Upper lobe of left lung (tissue), 6 donors: ENCODE measurements at regions not wholly inside any gene's neighbourhood (a gene's known extent, or its start where the extent isn't known, plus 50 kb on each side); places are given as distances from the start of the nearest gene placed in this dataset.

Experiments
- ATAC-seq, 2 donors: fragments of 200-7000 bp; cut with Tn5 transposase; one replicate each; pipeline ENCODE4 v1.9.1; 2022; ENCODE audit warnings: mild to moderate bottlenecking in 2 of 2, moderate library complexity in 2 of 2; ENCODE audit not compliant: low FRiP score in 2 of 2
- DNase-seq, 2 donors: peaks; one replicate each; pipeline ENCODE4 v3.0.0-alpha.2; 2019 to 2020
- H3K27ac ChIP-seq, 4 donors: fragments of 200-600 bp; sonication (generic); one replicate each; pipeline ENCODE4 v1.5.1; 2016 to 2019
- H3K27me3 ChIP-seq, 4 donors: fragments of 200-600 bp; sonication (generic); one replicate each; pipeline ENCODE4 v1.5.1; 2017 to 2019
- H3K36me3 ChIP-seq, 4 donors: fragments of 200-600 bp; sonication (generic); one replicate each; pipeline ENCODE4 v1.5.1; 2016 to 2019
- H3K4me1 ChIP-seq, 4 donors: fragments of 200-600 bp; sonication (generic); one replicate each; pipeline ENCODE4 v1.5.1; 2018 to 2019
- H3K4me3 ChIP-seq, 4 donors: fragments of 200-600 bp; sonication (generic); one replicate each; pipeline ENCODE4 v1.5.1; 2017 to 2019; ENCODE audit warnings: mild to moderate bottlenecking in 2 of 4, moderate library complexity in 1 of 4
- H3K9me3 ChIP-seq, 4 donors: fragments of 200-600 bp; sonication (generic); one replicate each; pipeline ENCODE4 v1.5.1; 2018 to 2019
- EP300 ChIP-seq, 4 donors: sonication (generic); formaldehyde crosslinking; IDR thresholded peaks; one replicate each; pipeline ENCODE4 v1.5.1; 2017; ENCODE audit warnings: antibody characterized with exemption in 4 of 4, control low read depth in 2 of 4
- POLR2A ChIP-seq, 4 donors: fragments of 450-650 bp; IDR thresholded peaks; one replicate each; pipeline ENCODE4 v1.5.1; 2016 to 2017; ENCODE audit warnings: antibody characterized with exemption in 4 of 4, mild to moderate bottlenecking in 2 of 4
- POLR2AphosphoS5 ChIP-seq, 2 donors: sonication (generic); formaldehyde crosslinking; IDR thresholded peaks; one replicate each; pipeline ENCODE4 v1.5.1; 2017; ENCODE audit warnings: antibody characterized with exemption in 2 of 2
- WGBS, 2 donors: methylation state at CpG; one replicate each; pipeline ENCODE4 v1.1.5; 2017 to 2018; 5-methylcytosine and 5-hydroxymethylcytosine counted together
- TF ChIP-seq, protein P1 (sequence below), 6 experiments: fragments of 450-650 bp in 4 of 6; fragments of 200-600 bp in 2 of 6; sonication (generic) in 2 of 6; IDR thresholded peaks; one replicate each; pipeline ENCODE4 v1.5.1; 2016 to 2019; ENCODE audit warnings: antibody characterized with exemption in 6 of 6
- donor health status: DM: no; HTN: no; CAD: no; lungs with moderate emphysema.
- donor health status: DM: no; HTN: yes; CAD: no; lungs with severe emphysema.

DNA sequence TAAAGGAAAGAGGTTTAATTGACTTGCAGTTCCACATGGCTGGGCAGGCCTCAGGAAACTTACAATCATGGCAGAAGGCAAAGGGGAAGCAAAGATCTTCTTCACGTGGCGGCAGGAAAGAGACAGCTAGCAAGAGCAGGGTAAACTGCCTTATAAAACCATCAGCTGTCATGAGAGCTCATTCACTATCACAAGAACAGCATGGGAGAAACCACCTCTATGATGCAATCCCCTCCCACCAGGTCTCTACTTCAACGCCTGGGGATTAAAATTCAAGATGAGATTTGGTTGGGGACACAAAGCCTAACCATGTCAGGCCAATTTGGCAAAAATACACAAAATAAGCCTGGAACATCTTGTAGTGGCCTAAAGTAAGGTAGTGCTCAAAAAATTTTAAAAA is 152.6 kb downstream of the COL6A3 start:
- no peaks in the 10 kb centered on the region for H3K36me3 ChIP-seq
- peaks cover 0 to 18% (median 10%) of the 10 kb centered on the region in 4 donors for H3K4me1 ChIP-seq
- no peaks in the 10 kb centered on the region for H3K27me3 ChIP-seq
- TF ChIP-seq POLR2A (IDR thresholded peaks at IDR 0.05), result no peak
- TF ChIP-seq EP300 (IDR thresholded peaks at IDR 0.05), result no peak
- TF ChIP-seq, protein P1, sequence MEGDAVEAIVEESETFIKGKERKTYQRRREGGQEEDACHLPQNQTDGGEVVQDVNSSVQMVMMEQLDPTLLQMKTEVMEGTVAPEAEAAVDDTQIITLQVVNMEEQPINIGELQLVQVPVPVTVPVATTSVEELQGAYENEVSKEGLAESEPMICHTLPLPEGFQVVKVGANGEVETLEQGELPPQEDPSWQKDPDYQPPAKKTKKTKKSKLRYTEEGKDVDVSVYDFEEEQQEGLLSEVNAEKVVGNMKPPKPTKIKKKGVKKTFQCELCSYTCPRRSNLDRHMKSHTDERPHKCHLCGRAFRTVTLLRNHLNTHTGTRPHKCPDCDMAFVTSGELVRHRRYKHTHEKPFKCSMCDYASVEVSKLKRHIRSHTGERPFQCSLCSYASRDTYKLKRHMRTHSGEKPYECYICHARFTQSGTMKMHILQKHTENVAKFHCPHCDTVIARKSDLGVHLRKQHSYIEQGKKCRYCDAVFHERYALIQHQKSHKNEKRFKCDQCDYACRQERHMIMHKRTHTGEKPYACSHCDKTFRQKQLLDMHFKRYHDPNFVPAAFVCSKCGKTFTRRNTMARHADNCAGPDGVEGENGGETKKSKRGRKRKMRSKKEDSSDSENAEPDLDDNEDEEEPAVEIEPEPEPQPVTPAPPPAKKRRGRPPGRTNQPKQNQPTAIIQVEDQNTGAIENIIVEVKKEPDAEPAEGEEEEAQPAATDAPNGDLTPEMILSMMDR (IDR thresholded peaks at IDR 0.05), result no peak
- no peak for TF ChIP-seq POLR2AphosphoS5 (IDR thresholded peaks at IDR 0.05)
- ATAC-seq, result no peak
- DNase-seq, result no peak
- H3K27ac ChIP-seq, result no peak overlapping the region
- H3K9me3 ChIP-seq, result no peaks in the 10 kb centered on the region
- 78 to 86% methylated on average over 3 of the region's 3 CpGs for WGBS, 2 donors
- H3K4me3 ChIP-seq, result no peak overlapping the region

DNA sequence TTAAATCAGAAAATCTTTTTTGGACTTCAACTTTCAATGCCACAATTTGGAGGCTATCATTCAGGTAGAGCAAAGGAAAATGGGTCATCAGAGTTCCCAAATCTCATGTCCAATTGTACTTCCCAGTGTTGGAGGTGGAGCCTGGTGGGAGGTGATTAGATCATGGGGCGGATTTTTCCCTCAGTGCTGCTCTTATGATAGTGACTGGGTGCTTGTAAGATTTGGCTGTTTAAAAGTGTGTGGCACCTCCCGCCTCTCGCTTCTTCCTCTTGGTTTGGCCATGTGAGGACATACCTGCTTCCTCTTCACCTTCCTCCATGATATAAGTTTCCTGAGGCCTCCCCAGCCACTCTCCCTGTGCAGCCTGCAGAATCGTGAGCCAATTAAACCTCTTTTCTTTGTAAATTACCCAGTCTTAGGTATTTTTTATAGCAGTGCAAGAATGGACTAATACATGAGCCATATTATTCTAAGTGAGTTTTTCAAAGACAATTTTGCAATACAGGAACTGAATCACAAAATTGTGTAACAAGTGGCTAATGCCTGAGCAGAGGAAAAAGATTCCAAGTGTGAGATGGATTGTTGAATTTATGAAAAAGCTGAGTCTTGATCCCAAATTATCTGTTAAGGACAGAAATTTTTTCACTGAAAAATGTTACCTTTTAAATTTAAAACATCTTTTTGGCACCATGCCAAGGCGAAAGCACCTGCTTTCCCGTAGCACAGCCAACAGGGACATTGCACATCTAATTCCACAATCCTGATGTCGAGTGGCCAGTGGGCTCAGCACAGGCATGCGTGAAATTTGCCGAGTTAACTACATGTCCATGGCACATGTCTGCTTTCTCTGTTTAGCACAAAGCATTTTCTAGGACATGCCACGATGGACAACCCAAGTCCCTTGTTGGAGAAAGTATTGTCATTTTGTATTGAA is 150.9 kb downstream of the COL6A3 start:
- DNase-seq, result no peak
- H3K36me3 ChIP-seq, result no peaks in the 10 kb centered on the region
- 69 to 75% methylated on average over 10 of the region's 10 CpGs for WGBS, 2 donors
- H3K27me3 ChIP-seq, result no peaks in the 10 kb centered on the region
- peaks cover 0 to 16% (median 7%) of the 10 kb centered on the region in 4 donors for H3K4me1 ChIP-seq
- TF ChIP-seq POLR2AphosphoS5 (IDR thresholded peaks at IDR 0.05) (no peak), EP300 (IDR thresholded peaks at IDR 0.05) (no peak), POLR2A (IDR thresholded peaks at IDR 0.05) (no peak)
- TF ChIP-seq, protein P1 (IDR thresholded peaks at IDR 0.05), result no peak
- no peaks in the 10 kb centered on the region for H3K9me3 ChIP-seq
- no peak overlapping the region for H3K4me3 ChIP-seq
- ATAC-seq, result peak in 1 of 2 donors; percentile 80
- H3K27ac ChIP-seq, result peak overlapping the region in 2 of 4 donors; percentile 19 to 46

DNA sequence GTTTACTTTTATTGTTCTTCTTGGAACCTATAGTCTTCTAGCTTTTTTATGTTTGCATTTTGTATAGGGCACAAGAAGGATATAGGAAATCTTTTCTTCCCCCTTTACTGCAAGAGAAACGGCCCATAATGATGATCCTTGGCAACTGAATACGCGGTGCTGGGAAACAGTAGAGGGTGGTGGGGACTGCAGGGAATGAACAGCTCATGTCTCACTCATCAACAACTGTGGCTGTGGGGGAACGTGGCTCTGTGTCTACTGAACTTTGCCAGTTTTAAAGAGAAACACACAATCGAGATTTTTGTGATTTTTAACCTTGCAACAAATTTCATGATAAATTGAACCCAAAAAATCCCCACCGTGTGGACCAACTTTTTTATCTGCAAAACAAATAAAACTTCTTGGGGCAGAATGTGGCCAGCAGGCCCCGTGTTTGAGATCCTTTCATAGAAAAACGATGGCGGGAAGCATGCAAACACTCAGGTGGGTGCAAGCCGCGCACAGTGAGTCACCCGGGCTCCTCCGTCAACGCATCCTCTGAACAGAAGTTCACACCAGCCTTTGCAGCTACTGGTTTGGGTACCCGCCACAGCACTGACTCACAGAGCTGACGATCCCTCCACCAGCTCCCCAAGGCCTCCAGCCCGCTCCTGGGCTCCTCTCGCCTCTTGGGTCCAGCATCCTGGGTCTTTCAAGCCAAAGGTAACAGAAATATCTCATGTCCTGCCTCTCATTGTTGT is 149.3 kb downstream of the COL6A3 start:
- H3K4me1 ChIP-seq, result peaks cover 0 to 5% (median 0%) of the 10 kb centered on the region in 4 donors
- H3K27me3 ChIP-seq, result no peaks in the 10 kb centered on the region
- H3K36me3 ChIP-seq, result no peaks in the 10 kb centered on the region
- ATAC-seq (peak in 1 of 2 donors; percentile 58), DNase-seq (peak in 1 of 2 donors; percentile 24)
- no peaks in the 10 kb centered on the region for H3K9me3 ChIP-seq
- no peak overlapping the region for H3K27ac ChIP-seq
- no peak overlapping the region for H3K4me3 ChIP-seq
- WGBS, 2 donors, result 77 to 81% methylated on average over 18 of the region's 18 CpGs
- TF ChIP-seq EP300 (IDR thresholded peaks at IDR 0.05) (no peak), POLR2AphosphoS5 (IDR thresholded peaks at IDR 0.05) (no peak), POLR2A (IDR thresholded peaks at IDR 0.05) (no peak)
- TF ChIP-seq, protein P1 (IDR thresholded peaks at IDR 0.05), result no peak

DNA sequence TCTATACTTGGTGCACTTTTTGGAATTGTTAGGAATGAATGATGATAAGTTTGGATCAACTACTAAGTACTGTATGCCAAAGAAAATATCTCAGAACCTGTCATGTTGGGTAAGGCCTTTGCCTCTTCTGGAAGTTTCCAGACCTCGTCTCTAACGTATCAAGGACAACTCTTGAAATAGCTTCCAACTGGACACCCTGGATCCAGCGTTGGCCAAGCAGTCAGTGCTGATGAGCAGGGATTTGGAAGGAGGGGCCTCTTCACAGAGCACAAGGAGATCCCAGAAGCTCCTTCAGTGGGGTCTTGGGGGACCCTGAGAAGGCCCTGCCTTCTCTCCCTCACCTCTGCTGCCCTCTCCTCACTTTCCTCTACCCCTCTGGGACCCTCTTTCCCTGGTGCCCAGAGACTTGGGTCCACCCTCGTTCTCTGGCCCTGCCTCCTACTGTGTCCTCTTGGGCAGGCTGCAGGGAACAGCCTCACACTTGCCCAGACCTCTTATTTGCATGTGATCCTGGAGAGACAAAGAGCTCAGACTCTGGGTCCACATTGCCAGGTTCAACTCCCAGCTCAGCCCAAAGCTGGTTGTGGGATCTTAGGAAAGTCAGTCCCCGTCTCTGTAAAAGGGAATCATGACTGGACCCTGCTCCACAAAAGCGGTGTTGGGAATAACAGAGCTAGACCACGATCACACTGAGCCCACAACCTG is 145.8 kb downstream of the COL6A3 start:
- Histone ChIP-seq H3K4me3 (no peak overlapping the region), H3K9me3 (no peaks in the 10 kb centered on the region), H3K27me3 (no peaks in the 10 kb centered on the region), H3K27ac (no peak overlapping the region), H3K36me3 (no peaks in the 10 kb centered on the region), H3K4me1 (peaks cover 0 to 5% (median 0%) of the 10 kb centered on the region in 4 donors)
- TF ChIP-seq POLR2A (IDR thresholded peaks at IDR 0.05) (no peak), POLR2AphosphoS5 (IDR thresholded peaks at IDR 0.05) (no peak), EP300 (IDR thresholded peaks at IDR 0.05) (no peak)
- TF ChIP-seq, protein P1 (IDR thresholded peaks at IDR 0.05), result no peak
- WGBS, 2 donors, result 85% methylated on average over 7 of the region's 7 CpGs
- ATAC-seq (peak; percentile 25 to 48), DNase-seq (no peak)
